Stimulated activated CD8-positive, alpha-beta memory T cell treated with anti-CD3 and anti-CD28 coated beads, Interleukin-2, amount 100 ng/mL, for 48 hours (primary cell): ENCODE measurements at regions not wholly inside any gene's neighbourhood (a gene's known extent, or its start where the extent isn't known, plus 50 kb on each side); places are given as distances from the start of the nearest gene placed in this dataset.

Experiments used
- DNase-seq, 2 donors: peaks; one replicate each; pipeline ENCODE4 v3.0.0-alpha.2; 2020; ENCODE audit warnings: low read depth in 2 of 2

DNA sequence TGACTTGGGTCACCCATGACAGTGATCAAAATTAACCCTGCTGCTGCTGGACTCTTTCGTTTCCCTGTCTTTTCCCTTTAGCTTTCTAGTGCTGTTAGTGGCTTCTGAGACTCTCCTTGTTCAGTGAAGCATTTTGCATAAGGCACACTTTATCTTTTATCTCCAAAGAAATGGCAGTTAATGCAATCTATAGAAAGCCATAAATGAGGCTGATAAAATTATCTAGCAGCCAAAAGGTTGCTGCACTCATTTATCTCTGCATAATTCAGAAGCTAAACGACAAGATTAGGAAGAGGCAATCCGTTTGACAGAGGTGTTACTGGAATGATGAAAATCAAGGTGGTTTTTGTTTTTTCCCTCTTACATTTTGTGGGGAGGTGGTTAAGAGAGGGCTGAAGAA, 1109.5 kb upstream of the EEF2KMT start:
- no peak for DNase-seq

DNA sequence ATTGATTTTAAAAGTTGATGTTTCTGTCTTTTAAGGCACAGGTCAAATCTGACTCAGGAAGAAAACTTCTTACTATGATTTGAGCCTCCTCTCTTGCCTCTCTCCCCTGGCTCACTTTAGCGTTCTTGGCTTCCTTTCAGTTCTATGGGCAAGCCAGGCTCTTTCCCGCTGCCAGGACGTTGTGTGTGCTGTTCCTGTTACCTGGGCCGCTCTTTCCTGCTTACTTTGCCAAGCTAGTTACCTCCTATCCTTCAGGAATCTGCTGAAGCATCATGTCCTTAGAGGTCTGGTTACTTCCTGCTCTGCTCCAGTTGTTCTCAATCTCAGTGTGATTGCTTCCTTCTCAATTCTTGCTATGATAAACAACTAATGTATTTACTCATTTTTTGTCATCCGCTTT, 1108.5 kb upstream of the EEF2KMT start:
- DNase-seq = no peak

DNA sequence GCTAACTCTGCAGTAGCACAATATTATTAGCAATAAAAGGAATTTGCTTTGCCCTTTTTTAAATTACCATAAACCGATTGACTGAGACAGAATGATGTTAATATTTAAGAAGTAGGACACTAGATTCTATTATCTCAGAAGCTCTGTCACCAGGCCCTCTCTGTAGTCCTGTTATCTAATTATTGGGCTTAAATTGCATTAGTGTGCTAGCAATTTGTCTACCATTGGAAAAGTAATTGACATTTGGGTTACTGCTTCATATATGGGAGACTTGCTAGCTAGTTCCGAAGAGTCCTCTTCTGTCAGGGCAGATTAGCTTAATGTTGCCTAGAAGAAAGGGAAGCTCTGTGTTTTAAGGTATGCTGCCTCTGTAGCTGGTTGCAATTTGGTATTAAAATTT, 1107.3 kb upstream of the EEF2KMT start:
- no peak for DNase-seq

DNA sequence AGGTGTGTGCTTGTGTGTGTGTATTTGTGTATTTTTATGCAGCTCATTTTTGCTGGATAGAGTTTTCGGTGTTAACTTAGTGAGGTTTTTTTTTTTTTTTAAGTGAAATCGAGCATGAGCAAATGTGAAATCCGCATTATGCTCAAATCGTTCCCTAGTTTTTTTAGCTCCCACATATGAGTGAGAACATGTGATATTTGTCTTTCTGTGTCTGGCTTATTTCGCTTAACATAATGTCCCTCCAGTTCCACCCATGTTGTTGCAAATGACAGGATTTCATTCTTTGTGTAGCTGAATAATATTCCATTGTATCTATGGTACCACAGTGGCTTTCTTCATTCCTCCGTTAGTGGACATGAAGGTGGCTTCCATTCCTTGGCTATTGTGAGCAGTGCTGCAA, 1103.3 kb upstream of the EEF2KMT start:
- DNase-seq = no peak

DNA sequence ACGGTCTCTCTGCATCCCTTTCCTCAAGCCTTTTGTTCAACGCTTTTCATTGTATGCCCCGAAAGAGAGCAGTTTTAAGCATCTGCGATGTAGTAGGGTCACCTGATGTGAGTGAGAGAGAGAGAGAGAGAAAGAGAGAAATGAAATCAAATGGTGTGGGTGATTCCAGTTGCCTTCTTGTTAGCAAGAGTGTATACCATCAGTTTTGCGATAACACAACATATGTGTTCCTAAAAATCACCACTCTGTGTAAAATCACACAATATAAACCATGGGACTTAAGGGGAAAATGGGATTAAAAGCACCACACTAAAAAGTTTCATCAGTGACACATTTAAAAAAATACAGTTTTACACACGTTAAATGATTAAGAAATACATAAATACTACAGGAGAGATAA, 1102.7 kb upstream of the EEF2KMT start:
- DNase-seq = no peak

DNA sequence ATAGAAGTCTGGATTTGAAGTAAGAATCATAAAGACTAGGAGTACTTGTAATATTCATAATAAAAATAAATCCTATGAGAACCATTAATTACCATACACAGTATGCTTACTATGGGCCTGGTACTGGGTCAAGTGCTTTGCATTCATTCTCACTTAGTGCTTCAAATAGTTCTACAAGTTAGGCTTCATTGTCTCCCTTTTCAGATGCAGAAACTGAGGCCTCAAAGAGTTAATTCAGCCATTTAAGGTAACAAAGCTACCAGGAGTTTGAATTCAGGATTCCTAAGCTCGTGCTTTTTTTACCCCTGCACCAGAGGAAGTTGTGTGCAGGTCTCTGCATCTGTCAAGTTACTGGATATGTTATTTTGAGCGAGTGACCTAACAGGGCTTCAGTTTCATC, 1098.4 kb upstream of the EEF2KMT start:
- DNase-seq = no peak

DNA sequence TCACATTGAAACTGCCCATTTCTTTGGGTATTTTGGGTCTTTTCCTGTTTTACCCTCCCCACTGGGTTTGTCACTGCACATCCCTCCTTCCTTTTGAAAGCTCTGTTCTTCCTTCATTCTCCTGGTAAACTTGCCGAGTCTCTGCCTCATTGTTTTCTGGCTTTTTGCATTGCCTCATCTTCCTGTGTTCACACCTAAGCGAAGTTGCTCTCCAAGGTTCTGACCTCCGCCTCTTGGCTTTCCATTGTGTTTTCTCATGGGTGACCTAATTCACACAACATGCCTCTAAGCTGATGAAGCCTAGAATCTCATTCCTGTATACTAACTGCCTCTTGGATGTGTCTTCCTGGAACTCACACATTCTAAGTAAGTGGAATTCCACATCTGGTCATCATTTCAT, 1096.1 kb upstream of the EEF2KMT start:
- no peak for DNase-seq

DNA sequence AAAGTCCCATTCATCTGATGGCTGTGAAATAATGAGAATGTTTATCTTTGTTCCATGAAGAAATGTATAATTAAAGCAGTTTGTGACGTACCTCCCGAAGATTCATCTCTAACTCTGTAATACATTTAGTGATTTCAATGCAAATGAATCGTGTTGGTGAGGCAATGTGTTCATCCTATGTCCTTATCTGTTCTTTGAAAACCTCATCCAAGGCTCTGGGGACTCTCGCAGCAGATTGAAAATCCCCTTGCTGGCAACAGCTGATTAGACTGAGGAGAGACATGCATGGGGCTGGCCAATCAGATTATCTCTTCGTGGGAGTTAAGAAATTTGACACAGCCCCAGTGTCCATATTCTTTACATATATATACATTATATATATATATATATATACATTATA, 1095.4 kb upstream of the EEF2KMT start:
- no peak for DNase-seq

DNA sequence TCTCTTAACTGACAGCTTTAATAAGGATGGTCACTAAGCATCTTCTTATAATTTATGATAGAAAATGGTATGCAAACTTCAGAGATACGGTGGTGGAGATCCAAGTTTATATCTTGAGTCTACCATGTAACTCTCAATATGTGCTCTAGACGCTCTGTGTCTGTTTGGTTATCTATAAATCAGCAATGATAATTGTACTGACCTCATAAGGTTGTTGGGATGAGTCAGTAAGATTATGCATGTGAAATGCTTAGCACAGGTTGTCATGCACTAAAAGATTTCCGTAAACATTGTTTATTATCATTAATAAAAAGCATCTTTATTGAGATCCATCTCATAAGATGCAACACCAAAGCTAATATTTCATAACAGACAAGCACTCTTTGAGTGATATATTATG, 1094.9 kb upstream of the EEF2KMT start:
- DNase-seq = no peak

DNA sequence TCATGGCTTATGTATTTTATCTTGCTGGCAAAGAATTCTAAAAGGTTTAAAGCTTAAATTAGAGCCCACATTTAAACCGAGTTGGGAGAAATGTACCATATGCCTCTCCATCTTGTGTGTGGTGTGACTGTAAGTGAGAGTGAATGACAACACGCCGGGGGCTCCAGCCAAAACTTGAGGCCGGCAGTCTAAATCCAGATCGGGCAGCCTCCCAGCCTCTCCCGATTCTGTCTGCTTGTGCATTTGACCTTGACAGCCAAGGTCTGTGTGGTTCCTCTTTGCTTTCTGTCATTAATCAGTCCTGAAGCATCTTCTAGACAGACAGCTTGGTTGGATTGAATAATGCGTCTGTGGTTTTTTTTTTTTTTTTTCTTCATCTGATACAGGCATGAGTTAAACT, 1093.2 kb upstream of the EEF2KMT start:
- DNase-seq = no peak

DNA sequence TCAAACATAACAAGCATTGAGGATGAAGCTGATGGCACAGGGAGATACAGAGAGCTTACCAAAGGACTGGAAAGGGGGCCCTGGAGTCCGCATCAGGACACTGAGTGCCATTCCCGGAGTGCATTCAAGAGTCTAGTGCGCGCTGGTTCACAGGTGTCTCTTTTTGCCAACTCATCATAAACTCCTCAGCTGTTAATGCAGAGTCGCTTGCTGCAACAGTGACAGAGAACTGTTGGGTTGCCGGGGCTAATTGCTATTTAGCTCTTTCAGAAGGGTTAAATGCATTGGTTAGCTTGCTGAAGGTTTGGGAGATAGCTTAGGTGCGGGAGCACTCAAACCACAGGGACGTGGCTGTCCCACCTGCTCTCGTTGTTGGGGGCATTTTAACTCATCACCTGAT, 1091.6 kb upstream of the EEF2KMT start:
- no peak for DNase-seq

DNA sequence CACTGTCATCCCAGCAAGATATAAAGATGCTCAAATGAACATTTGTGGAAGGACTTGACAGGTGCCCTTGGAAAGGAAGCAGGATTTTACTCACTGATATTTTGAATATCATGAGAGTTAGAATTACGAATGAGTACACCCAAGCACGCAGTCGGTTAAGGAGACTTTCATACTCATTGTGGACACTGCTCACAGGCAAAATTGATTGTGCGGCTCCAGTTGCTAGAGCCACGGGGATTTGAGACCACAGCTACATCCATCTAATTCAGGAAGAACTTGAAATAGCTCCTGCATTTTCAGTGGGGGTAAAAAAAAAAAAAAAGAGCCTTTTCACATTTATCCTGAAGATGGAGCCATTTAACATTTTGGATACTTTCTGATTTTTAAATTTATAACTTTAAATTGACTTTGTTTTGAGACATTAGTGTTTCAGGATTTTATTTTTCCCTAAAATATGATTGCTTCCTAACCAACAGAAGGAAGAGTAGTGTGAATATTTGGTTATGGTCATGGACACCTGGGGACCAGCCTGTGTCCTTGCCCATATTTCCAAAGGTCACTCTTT, 1080.1 kb upstream of the EEF2KMT start:
- DNase-seq = no peak

DNA sequence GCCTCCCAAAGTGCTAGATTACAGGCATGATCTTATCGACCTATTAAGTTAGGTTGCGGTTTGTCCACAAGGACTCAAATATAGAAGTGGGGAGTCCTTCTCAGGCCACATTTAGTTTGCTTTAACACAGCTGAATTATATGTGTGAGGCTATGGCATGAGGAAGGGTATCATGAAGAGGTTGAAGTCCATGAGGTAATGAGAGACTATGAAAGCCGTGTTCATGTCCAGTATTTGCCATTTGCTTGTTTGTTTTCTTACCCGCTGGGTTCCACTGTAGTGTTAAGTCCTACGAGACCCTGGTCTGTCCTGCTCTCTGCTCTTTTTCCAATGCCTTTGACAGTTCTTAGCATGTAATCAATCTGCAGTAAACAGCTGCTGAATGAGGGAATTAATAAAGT, 1072.4 kb upstream of the EEF2KMT start:
- DNase-seq = no peak

DNA sequence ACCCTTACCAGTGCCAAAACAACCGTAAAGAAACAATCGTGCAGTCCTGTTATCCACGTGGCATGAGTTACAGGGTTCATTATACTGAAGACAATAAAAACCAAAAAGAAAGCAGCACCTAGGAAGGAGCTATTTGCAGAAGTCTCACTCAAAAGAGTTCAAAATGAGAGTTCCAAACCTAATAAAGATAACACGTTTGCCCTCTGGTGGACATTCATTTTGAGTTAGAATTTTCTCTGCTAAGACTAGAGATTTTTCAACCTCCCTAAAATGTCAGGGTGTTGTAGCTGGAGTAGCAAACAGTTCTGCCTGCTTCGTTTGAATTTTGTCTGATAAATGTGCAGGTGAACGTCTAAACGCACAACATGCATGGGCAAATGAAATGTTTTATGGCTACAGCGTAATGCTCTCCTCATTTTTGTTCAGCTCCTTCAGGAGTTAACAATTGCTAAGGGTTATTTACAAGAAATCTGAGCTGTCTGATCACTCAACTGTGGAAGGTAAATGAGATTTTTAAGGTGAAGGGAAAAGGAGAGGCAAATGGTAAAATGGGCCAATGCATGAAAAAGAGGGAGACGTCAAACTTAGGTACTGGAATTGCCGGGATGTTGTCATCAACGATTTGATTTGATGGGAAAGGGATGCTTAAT, 1067.9 kb upstream of the EEF2KMT start:
- no peak for DNase-seq

DNA sequence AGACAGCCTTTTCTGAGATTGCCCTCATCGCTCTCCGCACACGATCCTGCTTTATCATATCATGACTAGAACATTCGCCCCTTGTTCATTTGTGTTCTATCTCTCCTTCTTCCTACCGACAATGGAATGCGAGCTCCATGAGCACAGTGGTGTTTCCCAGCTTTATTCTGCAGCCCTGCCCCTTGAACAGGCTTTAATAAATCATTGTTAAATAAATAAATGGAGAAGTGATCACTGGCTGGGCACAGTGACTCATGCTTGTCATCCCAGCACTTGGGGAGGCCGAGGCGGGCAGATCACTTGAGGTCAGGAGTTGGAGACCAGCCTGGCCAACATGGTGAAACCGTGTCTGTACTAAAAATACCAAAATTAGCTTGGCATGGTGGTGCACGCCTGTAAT, 1063.3 kb upstream of the EEF2KMT start:
- no peak for DNase-seq

DNA sequence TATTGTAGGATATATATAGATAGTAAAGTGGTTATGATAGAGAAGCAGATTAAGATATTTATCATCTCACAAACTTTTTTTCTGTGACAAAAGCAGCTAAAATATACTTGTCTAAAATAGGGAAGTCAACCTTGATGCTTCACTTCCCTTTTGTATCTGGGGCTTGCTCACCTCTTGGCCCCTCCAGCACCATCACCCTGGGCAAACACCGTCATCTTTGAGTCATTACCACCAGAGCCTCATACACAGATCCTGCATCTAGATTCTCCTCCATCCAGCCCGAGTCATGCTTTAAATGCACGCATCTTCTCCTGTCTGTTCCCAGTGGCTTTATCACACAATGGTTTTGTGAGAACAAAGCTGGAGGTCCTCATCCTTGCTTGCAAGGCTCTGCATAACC, 1062.7 kb upstream of the EEF2KMT start:
- no peak for DNase-seq

DNA sequence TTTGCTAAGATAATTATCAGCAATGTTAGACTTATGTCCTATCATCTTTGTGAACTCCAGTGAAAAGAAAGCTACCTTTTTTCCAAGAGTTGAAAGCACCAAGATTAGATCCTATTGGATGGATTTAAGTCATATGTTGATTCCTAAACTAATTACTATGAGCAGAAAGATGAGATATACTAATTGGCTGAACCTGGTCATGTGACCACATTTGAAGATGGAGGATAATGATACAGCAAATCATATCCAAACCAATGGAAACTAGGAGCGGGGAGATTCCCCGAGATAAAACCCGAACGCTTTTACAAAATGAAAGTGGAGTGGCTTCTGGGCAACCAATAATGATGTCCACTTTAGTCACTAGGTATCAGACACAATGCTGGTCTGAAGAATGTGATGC, 1060.2 kb upstream of the EEF2KMT start:
- DNase-seq = no peak

DNA sequence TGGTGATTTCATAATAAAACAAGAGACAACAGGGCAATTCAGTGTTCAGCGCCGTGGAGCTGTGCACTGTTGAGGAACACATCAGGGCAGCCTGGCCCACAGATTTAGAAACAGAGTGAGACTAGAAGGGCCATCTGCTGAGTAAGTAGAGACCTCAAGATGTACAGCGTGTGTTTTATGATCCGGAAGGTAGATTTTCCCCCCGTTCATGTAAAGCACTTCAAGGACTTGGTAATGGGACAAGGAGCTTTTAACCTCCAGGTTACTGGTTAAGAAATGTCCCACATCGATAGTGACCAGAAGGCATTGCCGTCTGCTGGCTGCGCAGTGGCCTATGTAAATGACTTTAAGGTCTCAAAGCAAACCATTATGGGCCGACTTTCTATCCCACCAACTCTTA, 1057.7 kb upstream of the EEF2KMT start:
- no peak for DNase-seq

DNA sequence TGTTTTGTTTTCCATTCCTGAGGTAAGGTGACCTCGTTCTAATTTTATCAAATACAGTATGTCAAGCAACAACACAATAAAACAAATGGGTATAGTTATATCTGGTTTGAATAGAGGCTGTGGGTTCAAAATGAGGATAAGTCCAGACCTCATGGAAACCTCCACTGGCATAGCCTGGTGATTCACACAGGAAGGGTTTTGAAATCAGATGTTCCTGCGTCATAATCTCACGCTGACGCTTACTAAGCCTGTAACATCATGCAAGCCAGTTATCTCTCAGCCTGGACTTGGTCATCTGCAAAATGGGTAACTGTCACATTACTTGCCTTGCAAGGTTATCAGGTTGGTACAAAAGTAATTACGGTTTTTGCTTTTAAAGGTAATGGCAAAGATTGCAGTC, 1056.3 kb upstream of the EEF2KMT start:
- no peak for DNase-seq

DNA sequence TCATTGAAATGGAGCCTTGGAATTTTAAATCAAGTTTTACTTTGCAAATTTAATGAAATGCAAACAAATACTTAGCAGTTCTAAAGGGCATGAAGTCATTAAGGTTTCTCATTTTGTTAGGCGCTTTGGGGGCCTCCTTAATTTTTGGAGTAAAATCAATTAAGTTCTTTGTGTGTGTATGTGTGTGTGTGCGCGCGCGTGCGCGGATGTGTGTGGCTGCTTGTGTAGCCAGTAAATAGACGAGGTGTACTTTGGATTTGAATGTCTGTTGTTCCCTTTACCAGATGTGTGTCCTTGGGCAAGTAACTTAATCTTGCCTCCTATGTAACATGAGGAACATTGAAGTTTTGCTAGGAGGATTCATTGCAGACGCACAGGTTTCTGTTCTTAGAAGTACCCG, 1051.4 kb upstream of the EEF2KMT start:
- DNase-seq = no peak

DNA sequence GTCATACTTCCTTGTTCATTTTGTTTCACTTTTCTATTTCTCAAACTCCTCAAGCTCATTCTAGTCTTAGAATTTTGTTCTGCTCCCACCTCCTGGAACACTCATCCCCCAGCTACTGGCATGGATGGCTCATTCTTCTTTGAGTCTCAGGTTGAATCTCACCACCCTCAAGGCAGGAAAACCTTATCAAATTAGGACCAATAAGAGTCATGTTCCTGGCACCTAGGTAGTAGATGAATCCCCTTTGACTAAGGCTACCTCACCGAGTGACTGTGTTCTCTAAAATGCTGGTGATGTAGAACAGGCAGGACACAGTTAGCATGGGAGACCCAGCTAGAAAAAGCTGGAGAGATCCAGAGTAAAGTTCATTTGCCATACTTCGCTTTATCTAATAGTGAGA, 1050.8 kb upstream of the EEF2KMT start:
- no peak for DNase-seq

DNA sequence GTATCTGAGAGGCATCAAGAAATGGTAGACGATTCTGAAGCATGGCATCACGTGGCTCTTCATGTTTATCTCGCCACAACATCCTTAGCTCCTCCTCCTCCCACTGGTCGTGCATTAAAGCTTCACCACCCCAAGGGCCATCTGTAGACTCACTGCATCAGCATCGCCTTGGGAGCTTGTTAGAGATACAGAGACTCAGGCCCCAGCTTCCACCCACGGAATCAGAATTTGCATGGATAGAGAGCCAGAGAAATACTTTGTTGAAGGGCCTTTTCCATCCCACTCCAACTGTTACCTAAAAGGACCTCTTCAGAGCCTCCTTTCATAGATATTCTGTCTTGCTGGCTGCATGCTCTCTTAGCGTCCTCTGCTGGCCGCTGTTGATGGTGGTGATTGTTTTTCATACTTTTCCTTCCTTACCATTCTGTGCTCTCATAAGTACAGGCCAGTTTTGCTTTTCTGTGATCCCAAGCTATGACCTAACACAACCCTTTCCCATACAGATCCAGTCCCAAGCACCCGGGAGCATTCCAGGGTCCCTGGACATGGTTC, 1049.4 kb upstream of the EEF2KMT start:
- DNase-seq = no peak

DNA sequence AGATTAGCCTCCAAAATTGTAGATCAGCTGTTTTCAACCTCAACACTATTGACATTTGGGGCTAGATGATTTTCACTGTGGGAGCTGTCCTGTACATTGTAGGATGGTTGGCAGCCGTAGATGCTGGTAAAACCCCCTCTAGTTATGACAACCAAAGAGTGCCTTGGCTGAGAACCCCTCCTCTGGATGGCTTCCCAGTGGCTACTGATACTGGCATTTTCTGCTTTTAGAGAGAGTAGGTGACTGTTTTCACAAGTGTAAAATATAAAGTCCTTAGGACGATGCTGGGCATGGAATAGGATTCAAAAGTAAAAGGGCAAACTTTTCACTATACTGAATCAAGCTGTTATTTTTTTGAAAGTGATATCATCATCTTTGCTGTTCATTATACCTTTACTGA, 1048.8 kb upstream of the EEF2KMT start:
- no peak for DNase-seq

DNA sequence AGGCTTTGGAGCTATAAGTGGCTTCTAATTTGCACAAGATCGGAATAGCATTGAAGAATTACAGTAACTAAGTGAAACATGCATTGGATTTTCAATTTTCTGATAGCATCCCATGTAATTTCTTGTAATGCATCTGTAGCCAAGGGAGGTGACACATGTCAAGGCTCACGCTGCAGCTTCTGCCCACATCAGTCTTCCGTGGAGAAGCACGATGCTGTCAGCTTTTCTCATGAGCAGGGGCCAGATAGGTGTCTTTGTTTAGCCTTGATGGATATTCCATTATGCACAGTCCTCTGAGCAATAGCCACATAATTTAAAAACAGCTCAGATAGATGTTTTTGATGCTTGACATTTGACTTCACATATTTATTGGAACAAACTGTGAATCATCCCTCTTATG, 1046.9 kb upstream of the EEF2KMT start:
- DNase-seq = no peak
